SKM-1 treated with dmso at 0.1 percent for 144 hours (cell line): ENCODE measurements at regions not wholly inside any gene's neighbourhood (a gene's known extent, or its start where the extent isn't known, plus 50 kb on each side); places are given as distances from the start of the nearest gene placed in this dataset.

Source experiments
- DNase-seq: peaks from one replicate; lab custom pipeline; 2025; ENCODE audit not compliant: unreplicated experiment; lab: John Stamatoyannopoulos, UW

GRCh38 chr3:42013691-42014457 is 52.0 kb upstream of the ULK4 start:
- no peak for DNase-seq

GRCh38 chr3:42012935-42013690 is 51.2 kb upstream of the ULK4 start:
- DNase-seq, result peak; percentile 97

GRCh38 chr3:42012383-42012934 is 50.6 kb upstream of the ULK4 start:
- peak; percentile 78 for DNase-seq
